ENCODE measurements at regions not wholly inside any gene's neighbourhood (a gene's known extent, or its start where the extent isn't known, plus 50 kb on each side); places are given as distances from the start of the nearest gene placed in this dataset.

GRCh38 chr3:181660337-181660736, 51.4 kb upstream of the SOX2 start:
- no peak for DNase-seq (ENCODE audit: low spot score)

- no peak for DNase-seq (ENCODE audit: low spot score)
Observed at GRCh38 chr3:181637456-181637855, 74.3 kb upstream of the SOX2 start.

GRCh38 chr3:181637056-181637455, 74.7 kb upstream of the SOX2 start:
- DNase-seq (ENCODE audit: low spot score), result no peak

- DNase-seq (ENCODE audit: low spot score), result no peak
Observed at GRCh38 chr3:181635141-181635540, 76.6 kb upstream of the SOX2 start.

GRCh38 chr3:181633556-181633955, 78.2 kb upstream of the SOX2 start:
- DNase-seq (ENCODE audit: low spot score), result no peak

- no peak for DNase-seq (ENCODE audit: low spot score)
Observed at GRCh38 chr3:181631901-181632300, 79.8 kb upstream of the SOX2 start.

GRCh38 chr3:181630853-181631252, 80.9 kb upstream of the SOX2 start:
- DNase-seq (ENCODE audit: low spot score), result no peak

GRCh38 chr3:181629711-181630110, 82.0 kb upstream of the SOX2 start:
- no peak for DNase-seq (ENCODE audit: low spot score)

- DNase-seq (ENCODE audit: low spot score), result no peak
Observed at GRCh38 chr3:181629029-181629428, 82.7 kb upstream of the SOX2 start.

- DNase-seq (ENCODE audit: low spot score), result no peak
Observed at GRCh38 chr3:181628384-181628783, 83.3 kb upstream of the SOX2 start.

GRCh38 chr3:181626036-181626435, 85.7 kb upstream of the SOX2 start:
- DNase-seq (ENCODE audit: low spot score), result no peak

GRCh38 chr3:181623924-181624694, 87.6 kb upstream of the SOX2 start:
- DNase-seq (ENCODE audit: low spot score), result no peak

GRCh38 chr3:181622365-181622764, 89.4 kb upstream of the SOX2 start:
- no peak for DNase-seq (ENCODE audit: low spot score)

- DNase-seq (ENCODE audit: low spot score), result no peak
Observed at GRCh38 chr3:181619897-181620296, 91.8 kb upstream of the SOX2 start.

GRCh38 chr3:181618260-181618659, 93.5 kb upstream of the SOX2 start:
- DNase-seq (ENCODE audit: low spot score), result no peak

GRCh38 chr3:181616088-181617070, 95.3 kb upstream of the SOX2 start:
- DNase-seq (ENCODE audit: low spot score), result no peak

- DNase-seq (ENCODE audit: low spot score), result no peak
Observed at GRCh38 chr3:181615666-181616065, 96.1 kb upstream of the SOX2 start.

GRCh38 chr3:181614878-181615277, 96.8 kb upstream of the SOX2 start:
- no peak for DNase-seq (ENCODE audit: low spot score)

- DNase-seq (ENCODE audit: low spot score), result no peak
Observed at GRCh38 chr3:181613813-181614212, 97.9 kb upstream of the SOX2 start.

GRCh38 chr3:181613191-181613590, 98.5 kb upstream of the SOX2 start:
- DNase-seq (ENCODE audit: low spot score), result no peak

GRCh38 chr3:181610973-181611265, 100.8 kb upstream of the SOX2 start:
- DNase-seq (ENCODE audit: low spot score), result no peak

- no peak for DNase-seq (ENCODE audit: low spot score)
Observed at GRCh38 chr3:181610083-181610972, 101.4 kb upstream of the SOX2 start.

All from NAMALWA (cell line).